BLaER1 (cell line): ENCODE measurements at regions not wholly inside any gene's neighbourhood (a gene's known extent, or its start where the extent isn't known, plus 50 kb on each side); places are given as distances from the start of the nearest gene placed in this dataset.
"Not testable (repeated sequence)": the region's sequence is repeated elsewhere in the genome, so short reads cannot be mapped to it uniquely, and the experiment has no call there.

ENCODE experiments used
- H3K27ac ChIP-seq: shearing (Covaris generic); formaldehyde crosslinking; 2 replicates; pipeline ENCODE4 v1.8.1; 2022
- H3K27me3 ChIP-seq: shearing (Covaris generic); formaldehyde crosslinking; 2 replicates; pipeline ENCODE4 v1.8.1; 2022
- H3K36me3 ChIP-seq: shearing (Covaris generic); formaldehyde crosslinking; 2 replicates; pipeline ENCODE4 v1.8.1; 2022
- H3K4me1 ChIP-seq: shearing (Covaris generic); formaldehyde crosslinking; 2 replicates; pipeline ENCODE4 v1.8.1; 2022
- H3K4me2 ChIP-seq: shearing (Covaris generic); formaldehyde crosslinking; 2 replicates; pipeline ENCODE4 v1.8.1; 2022
- H3K4me3 ChIP-seq: shearing (Covaris generic); formaldehyde crosslinking; 2 replicates; pipeline ENCODE4 v1.8.1; 2022
- H3K9ac ChIP-seq: shearing (Covaris generic); formaldehyde crosslinking; 2 replicates; pipeline ENCODE4 v1.8.1; 2022
- H3K9me3 ChIP-seq: shearing (Covaris generic); formaldehyde crosslinking; 2 replicates; pipeline ENCODE4 v1.8.1; 2022
- H4K20me1 ChIP-seq: shearing (Covaris generic); formaldehyde crosslinking; 2 replicates; pipeline ENCODE4 v1.8.1; 2022
- Cebpa-rat ChIP-seq: shearing (Covaris generic); IDR thresholded peaks from 2 replicates; pipeline ENCODE4 v1.8.1; 2022

DNA sequence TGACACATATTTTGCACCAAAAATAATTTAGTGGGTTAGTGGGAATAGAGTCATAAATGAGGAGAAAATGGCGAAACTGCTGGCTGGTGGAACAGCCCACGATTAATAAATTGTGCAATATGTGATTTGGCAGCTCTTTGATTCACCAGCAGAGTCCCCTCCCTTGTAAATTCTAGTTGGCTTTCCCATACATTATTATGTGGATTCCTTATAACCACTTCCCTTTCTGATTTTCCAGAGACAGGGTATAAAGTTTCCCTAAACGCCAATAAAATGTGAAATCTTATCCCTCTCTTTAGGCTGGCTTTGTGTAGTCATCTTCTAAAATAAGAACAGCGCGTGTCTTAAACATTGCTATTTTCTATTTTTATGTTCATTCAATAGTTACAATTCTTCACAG is 149.4 kb upstream of the FERD3L start:
- Histone ChIP-seq H3K27ac (no peak overlapping the region), H4K20me1 (no peaks in the 10 kb centered on the region), H3K4me2 (no peak overlapping the region), H3K4me3 (no peak overlapping the region), H3K36me3 (no peaks in the 10 kb centered on the region), H3K9ac (no peak overlapping the region), H3K4me1 (no peaks in the 10 kb centered on the region), H3K9me3 (no peaks in the 10 kb centered on the region), H3K27me3 (no peaks in the 10 kb centered on the region)
- no peak for TF ChIP-seq Cebpa-rat

DNA sequence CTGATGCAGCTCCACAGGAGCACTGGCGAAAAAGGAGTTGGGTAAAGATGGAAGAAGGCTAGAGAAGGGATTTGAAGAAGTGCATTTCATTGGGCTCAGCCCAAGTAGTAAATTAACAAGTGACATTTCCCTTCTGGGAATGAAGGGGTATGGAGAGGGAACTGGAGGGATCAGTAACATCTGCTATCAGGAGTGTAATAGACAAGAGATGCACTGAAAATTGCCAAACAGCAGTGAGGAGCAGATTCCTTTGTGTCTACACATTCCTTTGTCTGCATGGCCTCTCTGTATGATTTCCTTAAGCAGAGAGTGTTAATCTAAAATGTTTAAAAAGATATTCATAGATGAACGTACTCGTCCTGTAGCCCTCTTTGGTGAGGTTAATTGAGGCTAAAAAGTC is 148.2 kb upstream of the FERD3L start:
- Histone ChIP-seq H3K9me3 (no peaks in the 10 kb centered on the region), H3K27ac (no peak overlapping the region), H3K9ac (no peak overlapping the region), H3K4me2 (no peak overlapping the region), H3K27me3 (no peaks in the 10 kb centered on the region), H3K4me1 (no peaks in the 10 kb centered on the region), H3K36me3 (no peaks in the 10 kb centered on the region), H4K20me1 (no peaks in the 10 kb centered on the region), H3K4me3 (no peak overlapping the region)
- TF ChIP-seq Cebpa-rat = no peak

DNA sequence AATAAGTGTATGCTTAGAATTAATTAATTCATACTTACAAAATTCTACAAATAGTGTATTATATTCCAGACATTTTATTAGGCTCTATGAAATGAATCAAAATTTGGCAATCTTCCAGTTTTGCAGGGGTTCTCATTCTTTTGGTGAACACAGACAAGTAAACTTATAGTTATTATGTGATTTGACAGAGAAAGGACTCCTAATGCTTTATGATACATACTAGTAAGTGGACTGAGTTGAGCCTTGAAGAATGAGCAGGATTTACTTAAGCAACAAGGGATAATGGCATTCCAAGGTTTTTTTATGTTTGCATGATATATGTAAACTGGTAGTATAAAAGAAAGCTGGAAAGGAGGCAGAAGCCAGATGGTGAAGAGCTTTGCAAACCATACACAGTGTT is 145.7 kb upstream of the FERD3L start:
- no peaks in the 10 kb centered on the region for H3K27me3 ChIP-seq
- H3K4me3 ChIP-seq = no peak overlapping the region
- H3K4me1 ChIP-seq = no peaks in the 10 kb centered on the region
- H3K4me2 ChIP-seq = no peak overlapping the region
- H3K9ac ChIP-seq = no peak overlapping the region
- H3K36me3 ChIP-seq = no peaks in the 10 kb centered on the region
- no peaks in the 10 kb centered on the region for H3K9me3 ChIP-seq
- no peak overlapping the region for H3K27ac ChIP-seq
- TF ChIP-seq Cebpa-rat = no peak
- no peaks in the 10 kb centered on the region for H4K20me1 ChIP-seq

DNA sequence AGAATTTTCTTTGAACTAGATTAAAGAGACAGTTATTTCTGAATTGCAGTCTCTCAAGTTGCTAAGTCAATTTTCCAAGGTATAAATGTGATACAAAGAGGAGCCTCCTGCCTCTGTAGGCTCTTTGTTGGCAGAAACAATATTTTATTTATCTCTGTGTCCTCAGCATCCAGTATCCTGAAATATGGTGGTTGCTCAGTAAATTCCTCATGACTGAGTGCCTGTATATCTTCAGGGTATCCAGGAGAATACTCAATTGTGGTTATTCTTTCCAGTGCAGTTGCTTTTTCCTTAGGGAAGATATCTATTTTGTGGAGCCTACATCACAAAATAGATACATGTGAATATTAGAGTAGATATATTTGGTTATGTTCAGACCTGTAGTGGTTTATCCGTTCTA is 144.8 kb upstream of the FERD3L start:
- no peaks in the 10 kb centered on the region for H4K20me1 ChIP-seq
- no peak overlapping the region for H3K4me3 ChIP-seq
- no peak overlapping the region for H3K4me2 ChIP-seq
- H3K27me3 ChIP-seq = no peaks in the 10 kb centered on the region
- no peaks in the 10 kb centered on the region for H3K36me3 ChIP-seq
- no peak for TF ChIP-seq Cebpa-rat
- no peaks in the 10 kb centered on the region for H3K4me1 ChIP-seq
- no peak overlapping the region for H3K27ac ChIP-seq
- no peaks in the 10 kb centered on the region for H3K9me3 ChIP-seq
- H3K9ac ChIP-seq = no peak overlapping the region

DNA sequence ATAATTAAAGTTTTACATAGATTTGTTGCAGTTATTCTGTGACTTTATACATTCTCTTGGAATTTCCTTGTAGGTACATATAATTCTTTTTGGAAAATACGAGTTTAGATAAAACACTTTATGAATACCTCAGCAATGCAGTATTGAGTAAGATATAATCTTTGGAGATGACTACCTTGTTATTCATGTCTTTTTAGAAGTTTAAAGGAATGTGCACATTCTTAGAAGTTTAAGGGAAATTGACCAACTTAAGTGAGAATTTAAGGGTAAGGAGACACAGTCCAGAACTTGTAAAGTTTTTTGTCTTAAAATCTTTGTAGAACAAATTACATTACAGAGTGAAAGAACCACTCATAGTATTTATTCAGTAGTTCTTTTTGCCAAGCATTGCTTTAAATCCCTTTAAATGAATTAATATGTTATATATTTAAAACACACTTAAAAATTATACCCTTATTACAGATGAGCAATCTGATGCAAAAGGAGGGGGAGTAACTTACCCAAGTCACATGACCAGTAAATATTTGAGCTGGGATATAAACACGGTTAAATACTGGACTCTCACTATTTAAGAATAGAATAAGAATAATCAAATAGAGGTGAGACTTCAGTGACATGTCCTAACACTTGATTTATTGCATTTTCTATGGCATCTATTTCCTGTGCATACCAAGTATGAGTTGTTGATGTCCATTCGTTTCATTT is 139.5 kb upstream of the FERD3L start:
- H3K4me1 ChIP-seq = no peaks in the 10 kb centered on the region
- H3K4me3 ChIP-seq = no peak overlapping the region
- no peaks in the 10 kb centered on the region for H3K27me3 ChIP-seq
- no peak overlapping the region for H3K4me2 ChIP-seq
- no peak overlapping the region for H3K9ac ChIP-seq
- H4K20me1 ChIP-seq = no peaks in the 10 kb centered on the region
- no peak overlapping the region for H3K27ac ChIP-seq
- H3K9me3 ChIP-seq = no peaks in the 10 kb centered on the region
- H3K36me3 ChIP-seq = no peaks in the 10 kb centered on the region
- no peak for TF ChIP-seq Cebpa-rat

DNA sequence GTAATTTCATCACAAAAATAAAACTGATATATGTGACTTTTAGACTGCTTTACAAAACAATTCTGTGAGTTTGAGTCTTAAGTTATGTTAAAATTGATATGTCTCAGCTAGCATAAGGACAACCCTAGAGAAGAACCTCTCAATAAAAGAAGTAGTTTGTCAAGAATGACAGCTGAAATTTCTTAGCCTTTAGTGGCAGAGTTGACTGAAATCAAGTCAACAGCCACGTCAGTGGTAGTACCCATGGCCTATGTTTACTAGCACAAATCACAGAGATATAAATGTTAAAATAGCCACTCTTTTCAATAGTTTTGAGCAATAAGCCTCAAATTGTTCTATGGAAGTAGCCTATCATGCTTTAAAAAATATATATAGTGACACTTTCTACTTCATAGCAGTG is 138.9 kb upstream of the FERD3L start:
- Histone ChIP-seq H3K9ac (no peak overlapping the region), H3K9me3 (no peaks in the 10 kb centered on the region), H3K4me3 (no peak overlapping the region), H3K4me1 (no peaks in the 10 kb centered on the region), H3K4me2 (no peak overlapping the region), H4K20me1 (no peaks in the 10 kb centered on the region), H3K36me3 (no peaks in the 10 kb centered on the region), H3K27me3 (no peaks in the 10 kb centered on the region), H3K27ac (no peak overlapping the region)
- no peak for TF ChIP-seq Cebpa-rat

DNA sequence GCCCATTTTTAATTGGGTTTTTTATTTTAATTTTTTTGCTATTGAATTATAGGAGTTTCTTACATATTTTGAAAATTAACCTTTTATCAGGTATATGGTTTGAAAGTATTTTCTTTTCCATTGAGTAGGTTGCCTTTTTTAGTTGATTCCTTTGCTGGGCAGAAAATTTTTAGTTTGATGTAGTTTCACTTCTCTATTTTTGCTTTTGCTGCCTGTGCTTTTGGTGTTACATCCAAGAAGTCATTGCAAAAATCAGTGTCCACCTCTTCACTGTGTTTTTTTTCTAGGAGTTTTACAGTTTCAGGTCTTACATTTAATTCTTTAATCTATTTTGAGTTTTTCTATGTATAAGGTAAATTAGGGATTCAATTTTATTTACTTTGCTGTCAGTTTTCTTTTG is 129.8 kb upstream of the FERD3L start:
- no peak overlapping the region for H3K4me2 ChIP-seq
- no peak overlapping the region for H3K27ac ChIP-seq
- H3K4me3 ChIP-seq = no peak overlapping the region
- TF ChIP-seq Cebpa-rat = no peak
- no peaks in the 10 kb centered on the region for H3K9me3 ChIP-seq
- H4K20me1 ChIP-seq = no peaks in the 10 kb centered on the region
- no peaks in the 10 kb centered on the region for H3K36me3 ChIP-seq
- H3K9ac ChIP-seq = no peak overlapping the region
- H3K27me3 ChIP-seq = no peaks in the 10 kb centered on the region
- no peaks in the 10 kb centered on the region for H3K4me1 ChIP-seq

DNA sequence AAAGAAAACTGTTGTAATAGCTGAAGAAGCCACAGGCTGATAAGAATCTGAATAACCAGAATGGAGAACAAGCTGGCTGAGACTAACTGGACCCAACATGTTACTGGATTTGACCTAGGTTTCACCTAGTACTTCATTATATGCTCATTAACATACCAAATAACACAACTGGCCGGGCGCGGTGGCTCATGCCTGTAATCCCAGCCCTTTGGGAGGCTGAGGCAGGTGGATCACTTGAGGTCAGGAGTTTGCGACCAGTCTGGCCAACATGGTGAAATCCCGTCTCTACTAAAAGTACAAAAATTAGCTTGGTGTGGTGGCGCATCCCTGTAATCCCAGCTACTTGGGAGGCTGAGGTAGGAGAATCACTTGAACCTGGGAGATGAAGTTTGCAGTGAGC is 127.1 kb upstream of the FERD3L start:
- H3K36me3 ChIP-seq, H3K27ac ChIP-seq, H3K4me1 ChIP-seq, H4K20me1 ChIP-seq, H3K9me3 ChIP-seq, H3K4me3 ChIP-seq, H3K27me3 ChIP-seq, H3K9ac ChIP-seq, H3K4me2 ChIP-seq: not testable (repeated sequence)

DNA sequence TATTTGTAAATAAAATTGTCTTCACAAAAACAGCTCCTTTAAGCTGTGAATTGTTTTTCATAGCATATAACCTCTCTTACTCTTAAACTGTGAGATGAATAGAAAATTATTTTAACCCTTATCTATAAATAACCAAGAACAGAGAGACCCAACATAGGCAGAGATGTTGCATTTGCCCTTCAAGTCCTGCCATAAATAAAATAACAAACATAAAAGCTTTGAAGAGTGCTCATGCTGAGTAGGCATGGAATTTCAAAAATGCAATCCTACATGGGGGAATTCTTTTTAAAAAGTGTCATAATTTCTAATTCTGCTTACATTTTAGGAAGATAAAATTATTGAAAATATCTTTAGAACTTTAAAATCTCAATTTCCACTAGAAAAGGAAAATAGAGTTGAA is 124.1 kb upstream of the FERD3L start:
- H3K36me3 ChIP-seq = no peaks in the 10 kb centered on the region
- H3K4me1 ChIP-seq = no peaks in the 10 kb centered on the region
- no peak overlapping the region for H3K27ac ChIP-seq
- TF ChIP-seq Cebpa-rat = no peak
- no peaks in the 10 kb centered on the region for H3K27me3 ChIP-seq
- H3K4me3 ChIP-seq = no peak overlapping the region
- no peaks in the 10 kb centered on the region for H4K20me1 ChIP-seq
- no peak overlapping the region for H3K4me2 ChIP-seq
- no peak overlapping the region for H3K9ac ChIP-seq
- no peaks in the 10 kb centered on the region for H3K9me3 ChIP-seq

DNA sequence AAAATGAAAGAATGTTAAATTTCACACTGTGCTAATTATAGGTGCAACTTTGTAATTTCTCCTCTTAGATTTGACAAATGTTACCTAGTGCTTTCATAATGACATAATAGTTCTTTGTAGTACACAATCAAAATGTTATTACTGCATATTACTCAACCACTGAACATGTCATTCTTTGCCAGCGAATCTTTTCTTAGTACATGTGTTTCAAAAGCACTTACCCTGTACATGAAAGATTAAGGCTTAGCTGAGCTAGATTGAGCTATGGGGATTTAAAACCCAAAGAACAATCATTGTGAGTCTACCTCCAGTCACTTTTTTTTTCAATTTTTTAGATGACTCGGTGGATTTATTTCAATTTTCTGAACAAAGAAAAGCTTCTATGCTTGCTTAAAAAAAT is 123.5 kb upstream of the FERD3L start:
- no peaks in the 10 kb centered on the region for H3K36me3 ChIP-seq
- H3K27ac ChIP-seq = no peak overlapping the region
- no peak overlapping the region for H3K4me3 ChIP-seq
- TF ChIP-seq Cebpa-rat = no peak
- H3K27me3 ChIP-seq = no peaks in the 10 kb centered on the region
- H3K9ac ChIP-seq = no peak overlapping the region
- no peak overlapping the region for H3K4me2 ChIP-seq
- no peaks in the 10 kb centered on the region for H4K20me1 ChIP-seq
- no peaks in the 10 kb centered on the region for H3K4me1 ChIP-seq
- H3K9me3 ChIP-seq = no peaks in the 10 kb centered on the region

DNA sequence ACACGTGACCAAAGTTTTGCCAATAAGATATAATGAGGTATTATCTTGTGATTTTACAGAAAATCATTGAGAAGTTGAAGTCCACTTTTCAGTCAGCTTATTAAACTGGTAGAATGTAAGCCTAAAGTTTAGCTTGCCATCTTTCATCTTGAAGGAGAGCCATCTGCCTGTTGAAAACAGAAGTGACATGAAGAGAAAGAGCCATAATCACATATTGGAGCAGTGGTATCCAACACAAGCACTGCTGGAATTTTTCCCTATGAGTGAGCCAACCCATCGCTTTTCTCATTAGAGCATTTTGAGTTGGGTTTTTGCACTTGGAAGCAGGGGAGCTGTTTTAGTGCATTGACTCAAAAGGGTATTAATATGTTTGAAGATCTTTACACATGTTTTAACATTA is 117.6 kb upstream of the FERD3L start:
- H3K4me3 ChIP-seq = no peak overlapping the region
- H3K36me3 ChIP-seq = no peaks in the 10 kb centered on the region
- H3K4me2 ChIP-seq = no peak overlapping the region
- H3K9me3 ChIP-seq = no peaks in the 10 kb centered on the region
- no peaks in the 10 kb centered on the region for H3K4me1 ChIP-seq
- no peaks in the 10 kb centered on the region for H4K20me1 ChIP-seq
- H3K27ac ChIP-seq = no peak overlapping the region
- no peak for TF ChIP-seq Cebpa-rat
- no peaks in the 10 kb centered on the region for H3K27me3 ChIP-seq
- H3K9ac ChIP-seq = no peak overlapping the region
